Neuron (in vitro differentiated cells): ENCODE measurements at regions not wholly inside any gene's neighbourhood (a gene's known extent, or its start where the extent isn't known, plus 50 kb on each side); places are given as distances from the start of the nearest gene placed in this dataset.

ENCODE experiments used
- H2AFZ ChIP-seq: one replicate; pipeline ENCODE4 v1.6.1; 2013; ENCODE audit warnings: low read depth, mild to moderate bottlenecking, inconsistent platforms, low read length, moderate library complexity
- H3K27me3 ChIP-seq: one replicate; pipeline ENCODE4 v1.6.1; 2013; ENCODE audit warnings: low read length; ENCODE audit not compliant: insufficient read depth
- H3K36me3 ChIP-seq: one replicate; pipeline ENCODE4 v1.6.1; 2013; ENCODE audit warnings: low read length; ENCODE audit not compliant: insufficient read depth
- H3K4me1 ChIP-seq: one replicate; pipeline ENCODE4 v1.6.1; 2013; ENCODE audit warnings: low read length; ENCODE audit not compliant: insufficient read depth
- H3K4me3 ChIP-seq: 2 replicates; pipeline ENCODE4 v1.5.1; 2013; ENCODE audit warnings: mild to moderate bottlenecking, low read length, moderate library complexity
- H3K9me3 ChIP-seq: one replicate; pipeline ENCODE4 v1.6.1; 2013; ENCODE audit warnings: low read length

DNA sequence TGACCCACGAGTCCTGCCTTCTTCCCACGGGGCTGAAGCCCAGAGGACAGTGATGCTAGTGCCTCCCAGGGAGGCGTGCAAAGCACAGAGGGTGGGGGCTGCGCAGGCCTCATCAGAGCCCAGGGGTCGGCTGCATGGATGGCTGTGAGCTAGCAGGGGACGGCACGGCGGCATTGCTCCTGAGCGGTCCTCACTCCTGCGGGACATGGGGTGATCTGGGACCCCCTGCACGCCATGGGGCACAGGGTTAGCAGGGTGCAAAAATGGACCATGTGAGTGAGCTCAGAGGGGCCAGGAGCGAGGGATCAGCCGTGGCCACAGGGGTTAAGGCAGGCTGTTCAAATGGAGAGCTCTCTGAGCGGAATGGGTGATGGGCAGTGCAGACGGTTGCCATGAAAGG is 138.3 kb downstream of the SNX19 start:
- Histone ChIP-seq H3K36me3 (no peaks in the 10 kb centered on the region), H3K4me1 (peaks cover 19% of the 10 kb centered on the region), H3K9me3 (no peaks in the 10 kb centered on the region), H3K27me3 (no peaks in the 10 kb centered on the region), H2AFZ (no peak overlapping the region), H3K4me3 (no peak overlapping the region)

- peaks cover 16% of the 10 kb centered on the region for H3K4me1 ChIP-seq
- H3K9me3 ChIP-seq, result no peaks in the 10 kb centered on the region
- no peaks in the 10 kb centered on the region for H3K36me3 ChIP-seq
- no peak overlapping the region for H3K4me3 ChIP-seq
- H3K27me3 ChIP-seq, result no peaks in the 10 kb centered on the region
- no peak overlapping the region for H2AFZ ChIP-seq
Measured at GRCh38 chr11:130778705-130779104, 137.6 kb downstream of the SNX19 start.

- Histone ChIP-seq H3K4me1 (peaks cover 13% of the 10 kb centered on the region), H3K27me3 (no peaks in the 10 kb centered on the region), H2AFZ (no peak overlapping the region), H3K36me3 (no peaks in the 10 kb centered on the region), H3K4me3 (no peak overlapping the region), H3K9me3 (no peaks in the 10 kb centered on the region)
Measured at GRCh38 chr11:130779267-130779666, 137.0 kb downstream of the SNX19 start.

GRCh38 chr11:130779943-130780342 is 136.3 kb downstream of the SNX19 start:
- no peak overlapping the region for H3K4me3 ChIP-seq
- H3K9me3 ChIP-seq, result no peaks in the 10 kb centered on the region
- no peaks in the 10 kb centered on the region for H3K36me3 ChIP-seq
- no peaks in the 10 kb centered on the region for H3K27me3 ChIP-seq
- H3K4me1 ChIP-seq, result peaks cover 13% of the 10 kb centered on the region
- no peak overlapping the region for H2AFZ ChIP-seq

GRCh38 chr11:130780437-130780836 is 135.8 kb downstream of the SNX19 start:
- Histone ChIP-seq H3K4me1 (peaks cover 16% of the 10 kb centered on the region), H2AFZ (no peak overlapping the region), H3K9me3 (no peaks in the 10 kb centered on the region), H3K36me3 (no peaks in the 10 kb centered on the region), H3K27me3 (no peaks in the 10 kb centered on the region), H3K4me3 (no peak overlapping the region)

GRCh38 chr11:130781931-130782330 is 134.3 kb downstream of the SNX19 start:
- Histone ChIP-seq H3K36me3 (no peaks in the 10 kb centered on the region), H3K4me1 (peaks cover 20% of the 10 kb centered on the region), H3K9me3 (no peaks in the 10 kb centered on the region), H3K4me3 (no peak overlapping the region), H3K27me3 (no peaks in the 10 kb centered on the region), H2AFZ (no peak overlapping the region)

- Histone ChIP-seq H2AFZ (peak overlapping the region; percentile 39), H3K4me3 (peak overlapping the region; percentile 2), H3K9me3 (no peaks in the 10 kb centered on the region), H3K4me1 (peaks cover 20% of the 10 kb centered on the region), H3K27me3 (no peaks in the 10 kb centered on the region), H3K36me3 (no peaks in the 10 kb centered on the region)
Measured at GRCh38 chr11:130782361-130783222, 133.7 kb downstream of the SNX19 start.

DNA sequence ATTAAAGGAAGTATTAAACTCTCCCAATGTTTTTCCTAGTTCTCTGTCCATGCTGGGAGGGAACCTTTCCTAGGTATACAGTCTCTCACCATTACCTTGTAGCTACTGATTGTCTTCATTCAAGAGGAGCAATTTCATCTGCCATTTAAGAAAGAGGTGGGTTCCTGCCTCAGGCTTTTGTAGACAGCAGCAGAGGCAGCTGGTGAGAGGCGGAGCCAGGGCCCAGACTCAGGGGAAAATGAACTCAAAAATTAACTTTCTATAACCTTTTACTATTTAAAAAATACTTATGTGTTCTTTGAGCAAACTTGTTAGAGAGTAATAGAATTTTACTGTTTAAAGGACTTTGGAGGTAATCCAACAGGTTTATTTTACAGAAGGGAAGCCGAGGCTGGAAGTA is 133.0 kb downstream of the SNX19 start:
- H3K27me3 ChIP-seq, result no peaks in the 10 kb centered on the region
- no peaks in the 10 kb centered on the region for H3K36me3 ChIP-seq
- H3K4me3 ChIP-seq, result peak overlapping the region; percentile 2
- H3K9me3 ChIP-seq, result no peaks in the 10 kb centered on the region
- H2AFZ ChIP-seq, result peak overlapping the region; percentile 39
- H3K4me1 ChIP-seq, result peaks cover 20% of the 10 kb centered on the region

DNA sequence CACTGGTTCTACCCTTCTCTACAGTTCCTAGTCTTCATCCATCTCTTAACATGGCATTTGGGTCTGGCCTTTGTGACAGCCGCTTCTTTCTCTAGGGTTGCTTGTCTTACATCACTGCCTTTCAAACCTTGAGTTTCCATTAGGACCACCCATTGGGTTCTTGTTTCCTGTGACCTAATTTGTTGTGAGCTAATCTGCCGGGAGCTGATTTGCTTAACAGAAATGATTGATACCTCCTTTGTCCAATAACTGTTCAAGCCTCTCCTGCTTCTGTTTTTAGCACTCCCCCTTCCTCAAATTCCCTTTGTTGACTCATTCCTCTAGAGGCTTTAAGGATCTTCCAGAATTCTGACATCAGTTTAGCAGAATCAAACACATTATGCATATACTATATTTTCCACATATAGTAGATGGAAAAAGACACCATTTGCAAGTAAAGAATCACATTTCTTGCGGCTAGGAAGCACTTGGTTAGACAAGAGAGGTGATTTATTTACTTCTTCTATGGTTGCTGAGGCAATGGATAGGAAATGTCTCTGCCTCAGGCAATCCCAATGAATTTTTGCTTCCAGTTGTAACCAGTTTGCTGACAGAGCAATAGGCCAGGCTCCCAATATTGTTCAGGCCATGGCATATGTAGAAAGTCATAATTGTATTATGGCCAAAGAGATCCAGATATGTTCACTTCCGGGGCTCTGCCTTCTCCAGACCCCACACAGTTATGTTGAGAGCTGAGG is 130.7 kb downstream of the SNX19 start:
- H3K9me3 ChIP-seq, result peaks cover 2% of the 10 kb centered on the region
- peaks cover 20% of the 10 kb centered on the region for H3K4me1 ChIP-seq
- no peak overlapping the region for H2AFZ ChIP-seq
- H3K36me3 ChIP-seq, result no peaks in the 10 kb centered on the region
- H3K4me3 ChIP-seq, result no peak overlapping the region
- no peaks in the 10 kb centered on the region for H3K27me3 ChIP-seq

DNA sequence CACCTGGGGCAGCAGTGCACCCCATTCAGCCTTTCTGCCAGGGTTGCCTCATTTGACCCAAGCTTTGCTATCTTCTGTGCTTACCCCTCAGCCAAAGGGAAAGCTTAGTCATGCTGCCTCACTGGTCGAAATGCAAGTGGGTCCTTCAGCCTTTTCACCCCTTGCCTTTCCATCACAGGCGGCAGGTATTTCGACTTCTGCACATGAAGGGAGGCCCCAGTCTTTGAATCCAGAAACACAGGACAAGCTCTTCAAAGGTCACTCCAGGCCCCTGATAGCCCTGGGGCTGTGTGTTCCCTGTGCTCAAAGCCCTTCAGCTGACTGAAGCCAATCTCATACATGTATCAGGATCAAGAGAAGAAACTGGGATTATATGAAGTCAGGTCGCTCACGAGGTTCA is 129.7 kb downstream of the SNX19 start:
- H3K4me1 ChIP-seq, result peaks cover 20% of the 10 kb centered on the region
- no peaks in the 10 kb centered on the region for H3K27me3 ChIP-seq
- H3K4me3 ChIP-seq, result no peak overlapping the region
- H3K9me3 ChIP-seq, result peaks cover 9% of the 10 kb centered on the region
- H2AFZ ChIP-seq, result no peak overlapping the region
- H3K36me3 ChIP-seq, result no peaks in the 10 kb centered on the region

DNA sequence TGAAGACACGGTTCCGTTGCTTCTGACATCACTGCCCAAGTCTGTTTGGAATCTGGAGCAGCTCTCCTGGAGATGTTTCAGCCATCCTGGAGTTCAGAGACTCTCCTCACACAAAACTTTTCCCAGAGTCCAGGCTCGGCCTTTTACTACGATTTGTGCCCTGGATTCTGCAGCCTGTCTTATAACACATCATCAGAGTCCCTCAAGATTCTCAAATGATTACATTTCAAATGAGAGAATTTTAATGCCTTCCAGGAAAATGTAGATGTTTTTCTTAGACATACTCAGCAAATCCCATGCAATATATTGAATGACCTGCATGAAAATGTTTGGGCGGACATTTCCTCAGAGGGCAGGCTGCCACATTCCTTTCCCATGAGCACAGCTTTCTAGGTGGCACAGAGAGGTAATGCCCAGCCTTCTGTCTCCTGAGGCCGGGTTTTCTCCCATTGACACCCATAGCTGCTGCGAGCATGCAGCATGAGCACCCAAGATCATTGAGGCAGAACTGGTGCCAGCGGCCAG is 129.1 kb downstream of the SNX19 start:
- Histone ChIP-seq H3K9me3 (peaks cover 9% of the 10 kb centered on the region), H3K36me3 (no peaks in the 10 kb centered on the region), H2AFZ (no peak overlapping the region), H3K4me3 (no peak overlapping the region), H3K27me3 (no peaks in the 10 kb centered on the region), H3K4me1 (peaks cover 19% of the 10 kb centered on the region)

GRCh38 chr11:130787973-130788570 is 128.2 kb downstream of the SNX19 start:
- no peaks in the 10 kb centered on the region for H3K27me3 ChIP-seq
- H3K4me1 ChIP-seq, result peaks cover 9% of the 10 kb centered on the region
- no peak overlapping the region for H3K4me3 ChIP-seq
- no peaks in the 10 kb centered on the region for H3K36me3 ChIP-seq
- no peak overlapping the region for H2AFZ ChIP-seq
- H3K9me3 ChIP-seq, result peaks cover 9% of the 10 kb centered on the region

GRCh38 chr11:130789056-130789640 is 127.1 kb downstream of the SNX19 start:
- H3K9me3 ChIP-seq, result peaks cover 9% of the 10 kb centered on the region
- peaks cover 7% of the 10 kb centered on the region for H3K4me1 ChIP-seq
- H3K36me3 ChIP-seq, result no peaks in the 10 kb centered on the region
- peaks cover 2% of the 10 kb centered on the region for H3K27me3 ChIP-seq
- no peak overlapping the region for H3K4me3 ChIP-seq
- no peak overlapping the region for H2AFZ ChIP-seq
